CD14-positive monocyte (primary cell): ENCODE measurements at regions not wholly inside any gene's neighbourhood (a gene's known extent, or its start where the extent isn't known, plus 50 kb on each side); places are given as distances from the start of the nearest gene placed in this dataset.

ENCODE experiments used
- DNase-seq, 3 donors: peaks; one replicate each; pipeline ENCODE4 v3.0.0-alpha.2; 2011 to 2022
- H2AFZ ChIP-seq: 2 replicates; pipeline ENCODE4 v1.6.0; 2012; ENCODE audit warnings: mild to moderate bottlenecking, low read depth, low read length, inconsistent platforms; ENCODE audit not compliant: insufficient read depth, poor library complexity, severe bottlenecking
- H3K27ac ChIP-seq, 2 donors: 1 replicate in 1 of 2; 2 replicates in 1 of 2; pipeline ENCODE4 v1.5.1; 2012 to 2013; ENCODE audit warnings: low read length in 2 of 2, control low read depth in 1 of 2, inconsistent platforms in 1 of 2, low read depth in 1 of 2, mild to moderate bottlenecking in 1 of 2
- H3K27me3 ChIP-seq, 2 donors: one replicate each; pipeline versions ENCODE4 v1.6.0 to v1.6.1; 2011 to 2013; ENCODE audit warnings: low read length in 2 of 2; ENCODE audit not compliant: control insufficient read depth in 2 of 2, insufficient read depth in 2 of 2
- H3K36me3 ChIP-seq, 2 donors: replicated peaks in 1 of 2; 1 replicate in 1 of 2; 2 replicates in 1 of 2; pipeline versions ENCODE4 v1.5.1 to v1.6.1; 2012 to 2013; ENCODE audit warnings: low read length in 2 of 2, control low read depth in 1 of 2, inconsistent platforms in 1 of 2, mild to moderate bottlenecking in 1 of 2; ENCODE audit not compliant: insufficient read depth in 2 of 2, control insufficient read depth in 1 of 2
- H3K4me1 ChIP-seq, 2 donors: 1 replicate in 1 of 2; 2 replicates in 1 of 2; pipeline versions ENCODE4 v1.5.1 to v1.6.1; 2012 to 2013; ENCODE audit warnings: low read length in 2 of 2, control low read depth in 1 of 2, inconsistent platforms in 1 of 2, mild to moderate bottlenecking in 1 of 2, moderate library complexity in 1 of 2; ENCODE audit not compliant: insufficient read depth in 2 of 2, control insufficient read depth in 1 of 2
- H3K4me2 ChIP-seq: replicated peaks from 2 replicates; pipeline ENCODE3; 2012; ENCODE audit warnings: low read length, moderate library complexity, mild to moderate bottlenecking; ENCODE audit not compliant: poor library complexity, severe bottlenecking; ENCODE audit errors: extremely low read depth
- H3K4me3 ChIP-seq, 3 experiments: fragments of 200-600 bp in 1 of 3; sonication (generic) in 1 of 3; replicated peaks in 1 of 3; 1 replicate in 2 of 3; 2 replicates in 1 of 3; pipeline ENCODE4 v1.5.1; 2011 to 2013; ENCODE audit warnings: low read length in 3 of 3, mild to moderate bottlenecking in 3 of 3, control low read depth in 2 of 3, low read depth in 2 of 3, inconsistent platforms in 1 of 3, moderate library complexity in 1 of 3
- H3K79me2 ChIP-seq: 2 replicates; pipeline ENCODE4 v1.6.0; 2012; ENCODE audit warnings: mild to moderate bottlenecking, control low read depth, inconsistent platforms, low read length, moderate library complexity; ENCODE audit not compliant: insufficient read depth
- H3K9ac ChIP-seq: 2 replicates; pipeline ENCODE4 v1.6.0; 2017; ENCODE audit warnings: low read length, mild to moderate bottlenecking; ENCODE audit not compliant: insufficient read depth, poor library complexity, severe bottlenecking
- H3K9me3 ChIP-seq, 2 donors: replicated peaks in 1 of 2; 1 replicate in 1 of 2; 2 replicates in 1 of 2; pipeline versions ENCODE4 v1.5.1 to v1.6.1; 2012 to 2013; ENCODE audit warnings: low read length in 2 of 2, control low read depth in 1 of 2; ENCODE audit not compliant: control insufficient read depth in 1 of 2, insufficient read depth in 1 of 2
- H4K20me1 ChIP-seq: 2 replicates; pipeline ENCODE4 v1.6.0; 2012; ENCODE audit warnings: mild to moderate bottlenecking, low read length, control low read depth, moderate library complexity; ENCODE audit not compliant: insufficient read depth
- H3K27ac Mint-ChIP-seq, 7 donors: one replicate each; pipeline ENCODE4 v1.8.0; 2020; ENCODE audit warnings: mild to moderate bottlenecking in 7 of 7, mixed read lengths in 7 of 7, moderate library complexity in 6 of 7, inconsistent platforms in 2 of 7
- H3K27me3 Mint-ChIP-seq, 3 donors: one replicate each; pipeline ENCODE4 v1.8.0; 2021 to 2022; ENCODE audit warnings: low read depth in 3 of 3, mild to moderate bottlenecking in 3 of 3, mixed read lengths in 3 of 3, moderate library complexity in 3 of 3, inconsistent platforms in 1 of 3
- H3K36me3 Mint-ChIP-seq, 2 donors: one replicate each; pipeline ENCODE4 v1.8.0; 2020; ENCODE audit warnings: mixed read lengths in 2 of 2, inconsistent platforms in 1 of 2, mild to moderate bottlenecking in 1 of 2
- H3K4me1 Mint-ChIP-seq: one replicate; pipeline ENCODE4 v1.8.0; 2020; ENCODE audit warnings: mild to moderate bottlenecking, mixed read lengths
- H3K4me3 Mint-ChIP-seq, 2 donors: one replicate each; pipeline ENCODE4 v1.8.0; 2020; ENCODE audit warnings: mild to moderate bottlenecking in 2 of 2, mixed read lengths in 2 of 2, moderate library complexity in 1 of 2
- H3K9me3 Mint-ChIP-seq, 7 donors: one replicate each; pipeline ENCODE4 v1.8.0; 2020 to 2022; ENCODE audit warnings: mixed read lengths in 7 of 7, mild to moderate bottlenecking in 6 of 7, moderate library complexity in 6 of 7, inconsistent platforms in 2 of 7
- CTCF ChIP-seq: fragments of 200-600 bp; IDR thresholded peaks from one replicate; pipeline ENCODE4 v1.8.0; 2022; ENCODE audit warnings: antibody characterized with exemption, mild to moderate bottlenecking
- WGBS: methylation state at CpG from one replicate; pipeline ENCODE4 v1.1.5; 2013; ENCODE audit warnings: missing lambda C conversion rate; ENCODE audit not compliant: insufficient coverage; 5-methylcytosine and 5-hydroxymethylcytosine counted together
- intact Hi-C, 2 donors: fragments of 100-400 bp; cut with micrococcal nuclease; formaldehyde crosslinking; loops; one replicate each; pipeline versions ENCODE4 v1.15.0 to v1.15.1; 2023

GRCh38 chr2:12075603-12076002 lies 329.2 kb downstream of the LPIN1 start:
- no peaks in the 10 kb centered on the region for H3K79me2 ChIP-seq
- no CpG with 5 or more reads among the region's 3 CpGs for WGBS
- H3K36me3 ChIP-seq: no peaks in the 10 kb centered on the region
- peaks cover 11% of the 10 kb centered on the region for H3K4me1 Mint-ChIP-seq
- H2AFZ ChIP-seq: no peak overlapping the region
- peaks cover 0 to 3% of the 10 kb centered on the region in 2 donors for H3K4me1 ChIP-seq
- no peak overlapping the region for H3K4me3 ChIP-seq
- H3K9me3 ChIP-seq: no peaks in the 10 kb centered on the region
- DNase-seq: no peak
- peaks cover 3 to 4% (median 3%) of the 10 kb centered on the region in 3 donors for H3K27me3 Mint-ChIP-seq
- H3K9me3 Mint-ChIP-seq: peaks cover 0 to 3% (median 0%) of the 10 kb centered on the region in 7 donors
- no peak overlapping the region for H3K27ac Mint-ChIP-seq
- TF ChIP-seq CTCF: no peak
- H3K4me2 ChIP-seq: no peak overlapping the region
- no peaks in the 10 kb centered on the region for H3K36me3 Mint-ChIP-seq
- H3K9ac ChIP-seq: no peak overlapping the region
- H4K20me1 ChIP-seq: no peaks in the 10 kb centered on the region
- no peak overlapping the region for H3K4me3 Mint-ChIP-seq
- no peaks in the 10 kb centered on the region for H3K27me3 ChIP-seq
- no peak overlapping the region for H3K27ac ChIP-seq
- intact Hi-C loops: no loop called here

- Histone ChIP-seq H2AFZ (no peak overlapping the region), H3K27me3 (no peaks in the 10 kb centered on the region), H4K20me1 (no peaks in the 10 kb centered on the region), H3K79me2 (no peaks in the 10 kb centered on the region), H3K9ac (no peak overlapping the region), H3K4me1 (no peaks in the 10 kb centered on the region), H3K9me3 (no peaks in the 10 kb centered on the region), H3K4me3 (no peak overlapping the region), H3K27ac (no peak overlapping the region), H3K4me2 (no peak overlapping the region), H3K36me3 (no peaks in the 10 kb centered on the region)
- DNase-seq: no peak
- Mint-ChIP-seq H3K4me3 (no peak overlapping the region), H3K27ac (peak overlapping the region in 1 of 7 donors; percentile 23), H3K27me3 (peaks cover 3 to 5% (median 3%) of the 10 kb centered on the region in 3 donors), H3K4me1 (peaks cover 2% of the 10 kb centered on the region), H3K9me3 (peaks cover 0 to 3% (median 0%) of the 10 kb centered on the region in 7 donors), H3K36me3 (no peaks in the 10 kb centered on the region)
- 74% methylated on average over 4 of the region's 5 CpGs for WGBS
- intact Hi-C loops: no loop called here
- no peak for TF ChIP-seq CTCF
These were observed 330.4 kb downstream of the LPIN1 start for GRCh38 chr2:12076810-12077209.
